GM19438 (cell line): ENCODE measurements at regions not wholly inside any gene's neighbourhood (a gene's known extent, or its start where the extent isn't known, plus 50 kb on each side); places are given as distances from the start of the nearest gene placed in this dataset.

ENCODE experiments used
- ATAC-seq: cut with Tn5 transposase; IDR thresholded peaks from one replicate; pipeline ENCODE4 v1.9.1; 2021; ENCODE audit warnings: low read depth; ENCODE audit not compliant: unreplicated experiment

DNA sequence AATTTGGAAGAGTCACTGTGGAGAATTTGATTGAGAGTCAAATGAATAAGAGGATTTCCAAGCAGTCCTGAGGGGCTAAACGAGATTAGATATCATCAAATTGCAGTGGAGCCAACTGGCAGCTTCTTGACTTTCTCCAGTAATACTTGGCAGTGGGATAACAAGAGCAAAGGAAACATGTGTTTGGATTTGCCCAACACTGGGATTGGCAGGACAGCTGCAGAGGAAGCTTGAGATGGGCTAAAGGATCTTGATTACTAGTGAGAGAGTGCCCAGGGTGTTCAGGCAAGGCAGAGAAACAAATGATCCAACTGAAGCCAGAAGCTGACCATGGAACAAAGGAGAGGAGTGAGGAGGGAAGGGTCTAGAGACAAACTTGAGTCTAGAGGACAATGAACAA is 356.0 kb upstream of the ISL1 start:
- ATAC-seq = no peak

DNA sequence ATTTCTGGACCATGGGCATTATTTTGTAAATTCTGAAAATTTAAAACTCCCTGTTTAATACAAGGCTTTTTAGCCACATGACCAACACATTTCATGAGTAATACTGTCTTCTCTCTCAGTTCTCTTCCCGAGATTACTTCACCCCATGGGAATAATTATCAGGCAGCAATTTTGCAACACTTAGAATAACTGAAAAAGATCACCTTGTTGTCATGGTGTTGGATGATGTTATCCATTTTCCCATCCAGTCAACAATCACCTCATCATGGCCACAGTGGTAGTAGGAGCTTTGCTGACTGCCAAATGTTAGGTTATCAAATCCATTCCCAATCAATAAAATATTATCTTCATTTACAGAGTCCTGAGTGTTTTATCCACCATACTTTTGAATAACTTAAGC is 354.9 kb upstream of the ISL1 start:
- ATAC-seq = no peak

DNA sequence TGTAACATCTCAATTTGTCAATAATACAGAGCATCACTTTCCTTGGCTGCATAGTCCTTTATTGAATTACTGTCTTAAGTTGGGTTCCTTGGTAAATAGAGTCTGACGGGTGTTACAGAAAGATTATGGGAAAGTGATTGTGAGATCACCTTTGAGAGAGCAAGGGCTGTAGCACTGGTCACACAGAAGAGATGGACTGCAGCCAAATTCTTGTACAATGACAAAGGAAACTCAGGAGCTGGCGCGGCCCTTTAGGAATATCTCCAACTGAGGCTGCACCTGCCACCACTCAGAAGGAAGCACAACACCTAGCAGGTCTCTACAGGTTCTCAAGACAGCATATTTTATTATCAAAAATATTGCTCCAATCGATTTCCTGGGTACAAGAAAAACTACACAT is 350.0 kb upstream of the ISL1 start:
- no peak for ATAC-seq

- ATAC-seq = no peak
These were observed 348.9 kb upstream of the ISL1 start for GRCh38 chr5:51034222-51034901.

- ATAC-seq = no peak
These were observed 343.6 kb upstream of the ISL1 start for GRCh38 chr5:51039424-51040329.

DNA sequence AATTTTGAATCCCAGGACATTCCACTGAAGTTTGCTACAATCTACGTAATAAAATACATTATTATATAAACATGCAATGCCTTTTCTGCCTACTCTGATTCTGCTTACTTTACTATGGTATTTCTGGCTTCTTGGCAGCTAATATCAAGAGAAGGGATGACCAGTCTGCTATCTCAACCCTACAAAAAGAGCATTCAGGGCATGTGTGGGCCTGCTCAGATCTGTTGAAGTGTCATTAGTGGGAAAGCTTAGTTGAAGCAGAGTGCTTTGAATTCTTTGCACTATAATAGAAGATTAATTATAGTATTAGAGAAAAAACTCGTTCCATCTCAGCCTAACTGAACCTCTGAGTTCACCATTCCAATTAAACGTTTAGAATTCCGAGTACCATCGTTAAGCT is 339.5 kb upstream of the ISL1 start:
- no peak for ATAC-seq

DNA sequence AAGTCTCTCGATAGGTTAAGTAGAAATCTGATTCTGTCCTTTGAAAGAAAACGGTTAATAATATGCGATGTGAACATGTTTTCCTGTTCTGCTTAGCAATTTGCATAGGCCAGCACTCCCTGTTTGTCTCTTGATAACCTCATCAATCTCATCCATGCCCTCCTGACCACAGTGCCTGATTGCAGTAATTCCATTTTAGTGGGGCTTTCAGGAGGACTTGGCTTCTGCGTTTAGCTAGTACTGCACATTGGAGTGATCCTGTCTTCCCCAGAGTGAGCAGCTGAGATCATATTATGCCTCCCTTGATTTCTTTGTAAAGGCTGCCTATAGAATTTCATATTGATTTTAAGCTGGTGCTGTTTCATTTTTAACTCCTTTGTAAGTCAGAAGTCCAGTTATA is 335.9 kb upstream of the ISL1 start:
- no peak for ATAC-seq

DNA sequence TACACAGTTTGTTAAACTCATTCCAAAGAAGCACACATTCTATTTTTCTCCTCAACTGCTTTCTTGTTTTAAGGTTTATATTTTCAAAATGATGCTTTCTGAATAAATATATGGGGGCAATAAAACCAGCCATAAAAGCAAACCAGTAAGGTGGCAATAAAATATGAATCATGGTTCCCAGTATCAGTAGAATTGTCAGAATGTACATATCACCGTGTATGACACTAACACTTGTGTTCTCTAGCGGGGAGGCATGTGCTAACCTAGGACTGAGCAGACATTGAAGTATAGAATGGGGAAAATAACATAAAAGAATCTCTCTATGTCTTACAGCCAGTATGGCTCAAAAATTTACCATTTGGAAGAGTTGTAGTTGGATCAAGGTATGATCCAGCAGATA is 329.9 kb upstream of the ISL1 start:
- ATAC-seq = no peak

DNA sequence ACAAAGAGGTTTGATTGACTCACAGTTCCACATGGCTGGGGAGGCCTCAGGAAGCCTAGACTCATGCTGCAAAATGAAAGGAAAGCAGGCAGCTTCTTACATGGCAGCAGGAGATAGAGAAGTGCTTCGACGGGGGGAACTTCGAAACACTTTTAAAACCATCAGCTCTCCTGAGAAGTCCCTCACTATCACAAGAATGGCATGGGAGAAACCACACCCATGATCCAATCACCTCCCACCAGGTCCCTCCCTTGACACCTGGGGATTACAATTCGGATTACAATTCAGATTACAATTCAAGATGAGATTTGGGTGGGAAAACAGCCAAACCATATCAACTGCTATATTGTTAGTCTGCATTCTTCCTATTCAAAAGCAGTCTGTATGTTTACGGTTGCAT is 322.3 kb upstream of the ISL1 start:
- ATAC-seq = no peak

GRCh38 chr5:51072937-51073336 is 310.3 kb upstream of the ISL1 start:
- ATAC-seq = no peak

- ATAC-seq = no peak
These were observed 300.5 kb upstream of the ISL1 start for GRCh38 chr5:51082741-51083140.

- no peak for ATAC-seq
These were observed 291.4 kb upstream of the ISL1 start for GRCh38 chr5:51091816-51092215.

DNA sequence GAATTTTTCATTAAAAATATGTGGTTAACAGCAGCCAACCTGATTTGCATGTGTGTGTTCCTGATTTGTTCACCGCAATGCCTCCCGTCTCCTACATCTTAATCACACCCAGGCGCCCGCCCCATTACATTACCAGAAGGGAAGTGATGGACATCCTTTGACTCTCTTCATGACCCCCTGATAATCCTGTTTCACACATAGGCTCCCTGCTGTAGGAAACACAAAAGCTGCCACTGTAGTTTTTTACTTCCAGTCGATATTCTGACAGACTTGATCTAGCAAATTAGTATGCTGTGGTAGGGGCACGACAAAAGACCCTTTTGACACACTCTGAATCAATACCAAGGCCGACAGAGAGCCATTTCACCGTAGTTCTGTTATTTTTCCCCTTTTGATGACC is 287.8 kb upstream of the ISL1 start:
- no peak for ATAC-seq

- no peak for ATAC-seq
These were observed 286.4 kb upstream of the ISL1 start for GRCh38 chr5:51096859-51097258.

DNA sequence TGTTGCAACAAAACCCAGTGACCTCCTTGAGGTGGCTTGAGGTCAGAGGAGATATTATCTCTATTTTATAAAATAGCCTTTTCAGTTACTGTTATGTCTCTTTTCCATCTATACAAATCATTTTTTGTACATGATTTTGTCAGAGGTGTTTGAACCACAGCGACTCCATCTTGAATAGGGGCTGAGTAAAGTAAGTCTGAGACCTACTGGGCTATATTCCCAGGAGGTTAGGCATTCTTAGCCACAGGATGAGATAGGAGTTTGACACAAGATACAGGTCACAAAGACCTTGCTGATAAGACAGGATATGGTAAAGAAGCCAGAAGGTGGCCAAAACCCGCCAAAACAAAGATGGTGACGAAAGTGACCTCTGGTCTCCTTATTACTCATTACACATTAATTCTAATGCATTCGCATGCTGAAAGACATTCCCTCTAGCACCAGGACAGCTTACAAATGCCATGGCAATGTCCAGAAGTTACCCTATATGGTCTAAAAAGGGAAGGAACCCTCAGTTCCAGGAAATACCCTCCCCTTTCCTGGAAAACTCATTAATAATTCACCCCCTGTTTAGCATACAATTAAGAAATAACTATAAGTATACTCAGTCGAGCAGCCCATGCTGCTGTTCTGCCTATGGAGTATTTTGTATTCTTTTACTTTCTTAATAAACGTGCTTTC is 283.9 kb upstream of the ISL1 start:
- ATAC-seq = no peak

DNA sequence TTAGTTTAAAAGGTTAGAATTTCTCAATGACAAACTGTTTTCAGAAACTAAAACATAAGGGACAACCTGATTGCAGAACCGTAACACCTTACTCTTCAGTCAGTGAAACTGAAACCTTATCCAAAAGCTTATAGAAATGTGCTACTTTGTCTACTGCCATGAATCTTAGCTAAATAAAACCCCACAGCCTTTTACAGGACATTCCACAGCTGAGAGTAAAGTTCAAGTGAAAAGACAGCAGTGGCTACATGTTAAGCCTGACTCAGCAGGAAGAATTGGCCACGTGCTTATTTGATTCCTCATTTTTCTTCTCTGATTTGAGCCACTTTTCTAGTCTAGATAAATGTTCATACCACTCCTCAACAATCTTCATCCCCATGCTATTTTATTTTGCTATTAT is 278.7 kb upstream of the ISL1 start:
- no peak for ATAC-seq

GRCh38 chr5:51109786-51110410 is 273.4 kb upstream of the ISL1 start:
- ATAC-seq = no peak

- no peak for ATAC-seq
These were observed 252.0 kb upstream of the ISL1 start for GRCh38 chr5:51131266-51131665.

GRCh38 chr5:51138164-51138563 is 245.1 kb upstream of the ISL1 start:
- no peak for ATAC-seq

GRCh38 chr5:51148437-51148836 is 234.8 kb upstream of the ISL1 start:
- no peak for ATAC-seq

- ATAC-seq = no peak
These were observed 227.0 kb upstream of the ISL1 start for GRCh38 chr5:51156222-51156621.
